GM20000 (cell line): ENCODE measurements at regions not wholly inside any gene's neighbourhood (a gene's known extent, or its start where the extent isn't known, plus 50 kb on each side); places are given as distances from the start of the nearest gene placed in this dataset.

Experiments used
- DNase-seq: peaks from one replicate; pipeline ENCODE4 v3.0.0; 2012; ENCODE audit warnings: low spot score
- TF ChIP-seq, protein P1 (sequence below): IDR thresholded peaks from 2 replicates; pipeline ENCODE4 v1.5.1; 2012; ENCODE audit warnings: mild to moderate bottlenecking, control low read depth; ENCODE audit errors: extremely low read depth, missing control alignments

DNA sequence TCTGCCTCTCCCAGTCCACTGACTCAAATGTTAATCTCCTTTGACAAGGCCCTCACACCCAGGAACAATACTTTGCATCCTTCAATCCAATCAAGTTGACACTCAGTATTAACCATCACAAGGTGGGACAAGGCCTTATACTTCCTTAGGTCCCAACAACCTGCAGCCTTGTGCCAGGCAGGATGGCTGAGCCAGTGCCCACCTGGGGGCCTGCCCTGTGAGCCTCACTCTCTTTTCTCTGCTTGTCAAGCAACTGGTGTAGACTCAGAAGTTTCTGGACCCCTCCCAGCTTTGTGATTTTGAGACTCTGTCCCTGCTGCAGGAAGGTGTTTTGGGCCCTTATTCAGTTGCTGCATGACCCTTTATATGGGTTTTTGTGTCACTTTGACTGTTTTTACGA lies 310.0 kb upstream of the C1orf174 start:
- DNase-seq = no peak
- TF ChIP-seq, protein P1, sequence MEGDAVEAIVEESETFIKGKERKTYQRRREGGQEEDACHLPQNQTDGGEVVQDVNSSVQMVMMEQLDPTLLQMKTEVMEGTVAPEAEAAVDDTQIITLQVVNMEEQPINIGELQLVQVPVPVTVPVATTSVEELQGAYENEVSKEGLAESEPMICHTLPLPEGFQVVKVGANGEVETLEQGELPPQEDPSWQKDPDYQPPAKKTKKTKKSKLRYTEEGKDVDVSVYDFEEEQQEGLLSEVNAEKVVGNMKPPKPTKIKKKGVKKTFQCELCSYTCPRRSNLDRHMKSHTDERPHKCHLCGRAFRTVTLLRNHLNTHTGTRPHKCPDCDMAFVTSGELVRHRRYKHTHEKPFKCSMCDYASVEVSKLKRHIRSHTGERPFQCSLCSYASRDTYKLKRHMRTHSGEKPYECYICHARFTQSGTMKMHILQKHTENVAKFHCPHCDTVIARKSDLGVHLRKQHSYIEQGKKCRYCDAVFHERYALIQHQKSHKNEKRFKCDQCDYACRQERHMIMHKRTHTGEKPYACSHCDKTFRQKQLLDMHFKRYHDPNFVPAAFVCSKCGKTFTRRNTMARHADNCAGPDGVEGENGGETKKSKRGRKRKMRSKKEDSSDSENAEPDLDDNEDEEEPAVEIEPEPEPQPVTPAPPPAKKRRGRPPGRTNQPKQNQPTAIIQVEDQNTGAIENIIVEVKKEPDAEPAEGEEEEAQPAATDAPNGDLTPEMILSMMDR = no peak

DNA sequence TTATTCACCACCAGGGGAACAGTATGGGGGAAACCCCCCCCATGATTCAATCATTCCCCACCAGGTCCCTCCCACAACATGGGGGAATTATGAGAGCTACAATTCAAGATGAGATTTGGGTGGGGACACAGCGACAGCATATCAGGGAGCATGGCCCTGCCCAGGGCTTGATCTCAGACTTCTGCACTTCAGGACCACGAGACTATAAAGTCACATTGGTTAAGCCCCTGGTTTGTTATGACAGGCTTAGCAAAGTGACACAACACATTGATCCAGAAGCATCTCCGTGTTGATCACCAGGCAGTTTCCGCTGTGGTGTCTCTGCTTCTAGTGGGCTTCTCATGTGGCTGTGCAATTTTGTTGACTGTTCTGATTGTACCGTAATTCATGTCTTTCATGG lies 312.7 kb upstream of the C1orf174 start:
- TF ChIP-seq, protein P1 = no peak
- DNase-seq = no peak

DNA sequence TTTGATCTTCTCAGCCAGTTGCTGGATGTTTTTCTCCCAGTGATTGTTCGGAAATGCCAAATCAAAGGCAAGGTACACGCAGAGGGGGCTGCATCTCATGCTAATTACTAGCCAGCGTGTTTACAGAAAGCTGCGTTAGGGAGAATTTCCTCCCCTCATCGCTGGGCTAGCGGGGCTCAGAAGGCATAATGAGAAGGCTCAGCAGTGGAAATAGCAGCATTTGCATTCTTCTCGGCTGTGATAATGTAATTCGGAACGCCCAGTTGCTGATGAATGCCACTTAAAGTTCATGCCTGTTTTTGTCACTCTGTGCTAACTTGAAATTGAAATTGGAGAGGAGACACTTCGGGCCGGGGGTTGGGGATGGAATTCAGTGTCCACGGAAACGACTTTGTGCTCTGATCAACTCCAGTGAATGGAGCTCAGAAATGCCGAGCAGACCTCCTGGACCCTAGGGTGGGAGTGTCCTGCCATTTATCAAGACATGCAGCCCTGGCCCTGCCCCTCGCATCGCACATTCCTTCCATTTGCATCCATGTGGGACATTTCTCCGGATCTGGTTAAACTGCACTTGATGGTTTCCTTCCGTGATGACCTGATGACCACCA lies 313.4 kb upstream of the C1orf174 start:
- TF ChIP-seq, protein P1 = no peak
- DNase-seq = no peak

- TF ChIP-seq, protein P1 = no peak
- DNase-seq = no peak
Observed at GRCh38 chr1:4214826-4215225, 314.8 kb upstream of the C1orf174 start.

DNA sequence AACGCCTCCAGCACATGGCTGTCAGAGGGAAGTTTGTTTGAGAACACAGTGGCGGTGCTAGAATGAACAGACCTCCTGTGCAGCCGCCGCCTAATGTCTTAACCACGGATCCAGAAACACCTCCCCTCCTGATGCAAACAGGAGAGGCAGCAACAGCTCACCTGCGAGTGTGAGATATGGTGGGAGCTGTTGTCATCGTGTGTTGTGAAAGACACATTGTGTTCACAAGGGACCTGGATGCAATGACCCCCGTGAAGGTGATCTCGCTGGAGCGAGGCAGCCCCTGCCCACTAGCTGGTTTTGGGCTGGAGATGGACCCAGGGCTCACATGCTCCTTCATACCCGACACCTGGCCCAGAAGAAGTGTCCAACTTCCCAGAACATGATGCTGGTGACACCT lies 315.3 kb upstream of the C1orf174 start:
- TF ChIP-seq, protein P1 = no peak
- no peak for DNase-seq

GRCh38 chr1:4216231-4216630 lies 316.2 kb upstream of the C1orf174 start:
- DNase-seq = no peak
- TF ChIP-seq, protein P1 = no peak

DNA sequence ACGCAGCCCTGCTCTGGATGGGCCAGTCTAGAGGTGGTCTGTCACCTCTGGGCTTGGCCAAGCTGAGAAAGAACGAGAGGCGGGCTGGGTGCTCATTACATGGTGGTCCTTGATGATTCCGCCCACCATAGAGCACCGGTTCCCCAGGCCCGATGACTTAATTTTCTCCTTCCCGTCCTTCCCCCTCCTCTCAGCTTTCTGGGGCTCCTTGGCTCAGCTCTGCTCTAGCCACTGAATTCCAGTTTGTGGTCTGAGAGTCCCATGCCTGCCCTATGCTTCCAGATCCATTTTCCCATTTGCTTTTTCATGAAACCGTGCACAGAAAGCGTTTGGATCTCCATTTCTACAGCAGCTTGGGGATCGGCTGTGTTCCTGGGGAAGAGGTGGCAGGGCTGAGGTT lies 318.5 kb upstream of the C1orf174 start:
- TF ChIP-seq, protein P1 = no peak
- DNase-seq = no peak
